OCI-LY1 (cell line): ENCODE measurements at regions not wholly inside any gene's neighbourhood (a gene's known extent, or its start where the extent isn't known, plus 50 kb on each side); places are given as distances from the start of the nearest gene placed in this dataset.

ENCODE experiments used
- H2AFZ ChIP-seq: fragments of 200-600 bp; sonication (generic), shearing (Covaris generic); 2 replicates; pipeline ENCODE4 v1.6.0; 2014; ENCODE audit warnings: antibody characterized with exemption, mild to moderate bottlenecking, low read length
- H3F3A ChIP-seq: fragments of 200-600 bp; sonication (generic), shearing (Covaris generic); 2 replicates; pipeline ENCODE4 v1.6.0; 2014; ENCODE audit warnings: mild to moderate bottlenecking, antibody characterized with exemption, low read length, moderate library complexity; ENCODE audit not compliant: insufficient read depth
- H3K27ac ChIP-seq: fragments of 200-600 bp; sonication (generic); 2 replicates; pipeline ENCODE4 v1.5.1; 2014; ENCODE audit warnings: low read length, mixed run types, mild to moderate bottlenecking, low read depth; ENCODE audit not compliant: poor library complexity, severe bottlenecking
- H3K27me3 ChIP-seq: fragments of 200-600 bp; sonication (generic); 2 replicates; pipeline ENCODE4 v1.6.0; 2014; ENCODE audit warnings: antibody characterized with exemption, mild to moderate bottlenecking, low read length, moderate library complexity; ENCODE audit not compliant: insufficient read depth
- H3K36me3 ChIP-seq: fragments of 200-600 bp; sonication (generic); 2 replicates; pipeline ENCODE4 v1.6.1; 2014; ENCODE audit warnings: mild to moderate bottlenecking, antibody characterized with exemption, low read length, moderate library complexity, mixed read lengths; ENCODE audit not compliant: insufficient read depth
- H3K4me1 ChIP-seq: fragments of 200-600 bp; sonication (generic); 2 replicates; pipeline ENCODE4 v1.5.1; 2014; ENCODE audit warnings: mild to moderate bottlenecking, low read length, moderate library complexity; ENCODE audit not compliant: insufficient read depth, severe bottlenecking
- H3K4me2 ChIP-seq: fragments of 200-600 bp; sonication (generic), shearing (Covaris generic); 2 replicates; pipeline ENCODE4 v1.6.1; 2014; ENCODE audit warnings: low read length
- H3K4me3 ChIP-seq: fragments of 200-600 bp; sonication (generic); 2 replicates; pipeline ENCODE4 v1.5.1; 2014; ENCODE audit warnings: low read length, low read depth, mild to moderate bottlenecking, mixed read lengths; ENCODE audit not compliant: poor library complexity, severe bottlenecking
- H3K79me2 ChIP-seq: fragments of 200-600 bp; shearing (Covaris generic); 2 replicates; pipeline ENCODE4 v1.6.1; 2016; ENCODE audit warnings: mixed run types, low read length, mixed read lengths; ENCODE audit not compliant: insufficient read depth
- H3K9ac ChIP-seq: fragments of 200-600 bp; sonication (generic), shearing (Covaris generic); 2 replicates; pipeline ENCODE4 v1.6.1; 2014; ENCODE audit warnings: mild to moderate bottlenecking, low read length, mixed read lengths
- H3K9me2 ChIP-seq: fragments of 200-600 bp; sonication (generic), shearing (Covaris generic); 2 replicates; pipeline ENCODE4 v1.6.1; 2014; ENCODE audit warnings: low read depth, mild to moderate bottlenecking, low read length, mixed read lengths
- H3K9me3 ChIP-seq: fragments of 200-600 bp; shearing (Covaris generic); 2 replicates; pipeline ENCODE4 v1.6.1; 2014; ENCODE audit warnings: low read length, mixed read lengths
- H4K20me1 ChIP-seq: fragments of 200-600 bp; sonication (generic), shearing (Covaris generic); 2 replicates; pipeline ENCODE4 v1.6.0; 2016; ENCODE audit warnings: mild to moderate bottlenecking, low read length; ENCODE audit not compliant: insufficient read depth
- EZH2 ChIP-seq: fragments of 200-600 bp; sonication (generic), shearing (Covaris generic); IDR thresholded peaks from 2 replicates; pipeline ENCODE4 v1.8.0; 2017; ENCODE audit warnings: borderline replicate concordance, mixed run types, mild to moderate bottlenecking, antibody characterized with exemption, low read length, moderate library complexity, mixed read lengths
- TF ChIP-seq, protein P1 (sequence below): fragments of 200-600 bp; sonication (generic), shearing (Covaris generic); IDR thresholded peaks from 2 replicates; pipeline ENCODE4 v1.5.1; 2017; ENCODE audit warnings: mild to moderate bottlenecking, antibody characterized with exemption, low read length, moderate library complexity, mixed read lengths

DNA sequence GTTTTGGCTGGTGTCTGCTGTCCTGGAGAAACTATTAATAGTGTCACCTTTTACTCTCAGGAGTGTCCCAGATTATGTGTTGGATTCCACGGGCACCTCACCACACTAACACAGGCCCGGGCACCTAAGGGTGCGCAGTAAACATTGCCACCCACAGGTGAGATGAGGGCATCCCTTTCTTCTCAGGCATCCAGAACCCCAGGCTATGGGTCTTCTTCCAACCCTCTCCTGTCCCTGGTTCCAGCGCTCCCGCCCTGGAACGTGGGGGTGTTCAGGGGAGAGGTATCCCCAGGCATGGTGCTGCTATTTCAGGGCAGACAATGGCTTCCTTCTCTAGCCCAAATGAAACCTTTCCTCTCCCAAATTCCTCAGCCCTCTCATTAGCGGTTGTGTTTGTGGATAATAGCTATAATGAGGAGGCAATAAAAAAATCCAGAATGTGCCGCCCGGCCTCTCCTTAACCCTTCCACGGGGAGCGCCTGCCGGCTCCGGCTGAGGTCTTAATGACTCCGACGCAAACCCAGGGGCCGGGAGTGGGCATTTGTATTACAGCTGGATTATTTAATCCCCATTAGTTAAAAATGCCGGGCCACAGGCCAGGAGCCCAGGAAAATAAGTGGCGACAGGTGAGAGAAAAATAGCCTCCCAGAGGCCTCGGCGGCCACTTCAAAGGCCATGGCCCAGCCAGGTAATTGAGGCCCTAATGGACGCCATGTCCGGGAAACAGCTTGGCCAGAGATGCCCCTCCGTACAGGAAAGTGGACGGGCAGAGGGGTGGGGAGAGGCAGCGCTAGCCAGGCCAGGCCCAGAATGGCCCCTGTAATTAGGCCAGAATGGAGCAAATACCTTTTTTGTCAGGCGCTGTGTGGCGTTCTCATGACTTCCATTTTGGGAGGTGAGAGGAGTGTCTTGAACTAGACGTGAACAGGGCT lies 102.8 kb downstream of the IRX5 start:
- Histone ChIP-seq H3K79me2 (no peaks in the 10 kb centered on the region), H3K4me2 (no peak overlapping the region), H2AFZ (no peak overlapping the region), H3F3A (no peaks in the 10 kb centered on the region), H3K9me2 (no peaks in the 10 kb centered on the region), H3K4me3 (no peak overlapping the region), H4K20me1 (no peaks in the 10 kb centered on the region), H3K4me1 (no peaks in the 10 kb centered on the region), H3K27me3 (no peaks in the 10 kb centered on the region), H3K9ac (no peak overlapping the region), H3K9me3 (no peaks in the 10 kb centered on the region), H3K36me3 (no peaks in the 10 kb centered on the region), H3K27ac (no peak overlapping the region)
- TF ChIP-seq, protein P1, sequence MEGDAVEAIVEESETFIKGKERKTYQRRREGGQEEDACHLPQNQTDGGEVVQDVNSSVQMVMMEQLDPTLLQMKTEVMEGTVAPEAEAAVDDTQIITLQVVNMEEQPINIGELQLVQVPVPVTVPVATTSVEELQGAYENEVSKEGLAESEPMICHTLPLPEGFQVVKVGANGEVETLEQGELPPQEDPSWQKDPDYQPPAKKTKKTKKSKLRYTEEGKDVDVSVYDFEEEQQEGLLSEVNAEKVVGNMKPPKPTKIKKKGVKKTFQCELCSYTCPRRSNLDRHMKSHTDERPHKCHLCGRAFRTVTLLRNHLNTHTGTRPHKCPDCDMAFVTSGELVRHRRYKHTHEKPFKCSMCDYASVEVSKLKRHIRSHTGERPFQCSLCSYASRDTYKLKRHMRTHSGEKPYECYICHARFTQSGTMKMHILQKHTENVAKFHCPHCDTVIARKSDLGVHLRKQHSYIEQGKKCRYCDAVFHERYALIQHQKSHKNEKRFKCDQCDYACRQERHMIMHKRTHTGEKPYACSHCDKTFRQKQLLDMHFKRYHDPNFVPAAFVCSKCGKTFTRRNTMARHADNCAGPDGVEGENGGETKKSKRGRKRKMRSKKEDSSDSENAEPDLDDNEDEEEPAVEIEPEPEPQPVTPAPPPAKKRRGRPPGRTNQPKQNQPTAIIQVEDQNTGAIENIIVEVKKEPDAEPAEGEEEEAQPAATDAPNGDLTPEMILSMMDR, result no peak
- TF ChIP-seq EZH2, result no peak

GRCh38 chr16:55035029-55035428 lies 104.4 kb downstream of the IRX5 start:
- no peak overlapping the region for H2AFZ ChIP-seq

GRCh38 chr16:55035956-55036355 lies 105.3 kb downstream of the IRX5 start:
- no peaks in the 10 kb centered on the region for H3F3A ChIP-seq
- H3K27me3 ChIP-seq, result no peaks in the 10 kb centered on the region
- H3K4me3 ChIP-seq, result no peak overlapping the region
- no peak overlapping the region for H3K9ac ChIP-seq
- H3K4me1 ChIP-seq, result no peaks in the 10 kb centered on the region
- no peaks in the 10 kb centered on the region for H4K20me1 ChIP-seq
- H3K36me3 ChIP-seq, result no peaks in the 10 kb centered on the region
- no peak overlapping the region for H3K27ac ChIP-seq
- H2AFZ ChIP-seq, result no peak overlapping the region
- no peak overlapping the region for H3K4me2 ChIP-seq
- H3K79me2 ChIP-seq, result no peaks in the 10 kb centered on the region
- TF ChIP-seq, protein P1, result no peak
- no peak for TF ChIP-seq EZH2
- H3K9me3 ChIP-seq, result no peaks in the 10 kb centered on the region
- H3K9me2 ChIP-seq, result no peaks in the 10 kb centered on the region

More at GRCh38 chr16:55035029-55035428, 104.4 kb downstream of the IRX5 start:
- H3K9me2 ChIP-seq, result no peaks in the 10 kb centered on the region
- H3K27me3 ChIP-seq, result no peaks in the 10 kb centered on the region
- no peaks in the 10 kb centered on the region for H3K79me2 ChIP-seq
- TF ChIP-seq, protein P1, result peak; percentile 67
- no peak for TF ChIP-seq EZH2
- no peaks in the 10 kb centered on the region for H3K4me1 ChIP-seq
- no peaks in the 10 kb centered on the region for H3K9me3 ChIP-seq
- H4K20me1 ChIP-seq, result no peaks in the 10 kb centered on the region
- H3K4me2 ChIP-seq, result no peak overlapping the region
- no peaks in the 10 kb centered on the region for H3K36me3 ChIP-seq
- H3K4me3 ChIP-seq, result no peak overlapping the region
- H3K27ac ChIP-seq, result no peak overlapping the region
- no peaks in the 10 kb centered on the region for H3F3A ChIP-seq
- no peak overlapping the region for H3K9ac ChIP-seq
